MV-4-11 (cell line): ENCODE measurements at regions not wholly inside any gene's neighbourhood (a gene's known extent, or its start where the extent isn't known, plus 50 kb on each side); places are given as distances from the start of the nearest gene placed in this dataset.
"Not testable (repeated sequence)": the region's sequence is repeated elsewhere in the genome, so short reads cannot be mapped to it uniquely, and the experiment has no call there.

Experiments
- DNase-seq: peaks from one replicate; lab custom pipeline; 2025; lab: John Stamatoyannopoulos, UW

GRCh38 chr20:17836303-17836861 lies 132.2 kb downstream of the SNX5 start:
- no peak for DNase-seq

GRCh38 chr20:17835934-17836300 lies 132.7 kb downstream of the SNX5 start:
- no peak for DNase-seq

- no peak for DNase-seq
Measured at GRCh38 chr20:17835240-17835933, 133.2 kb downstream of the SNX5 start.

- DNase-seq, result no peak
Measured at GRCh38 chr20:17834804-17835203, 133.8 kb downstream of the SNX5 start.

- peak; percentile 14 for DNase-seq
Measured at GRCh38 chr20:17833036-17833674, 133.4 kb downstream of the BANF2 start.

GRCh38 chr20:17832236-17832915 lies 132.6 kb downstream of the BANF2 start:
- DNase-seq, result no peak

- DNase-seq, result no peak
Measured at GRCh38 chr20:17828598-17829144, 128.9 kb downstream of the BANF2 start.

GRCh38 chr20:17827759-17828559 lies 128.2 kb downstream of the BANF2 start:
- DNase-seq, result no peak

- no peak for DNase-seq
Measured at GRCh38 chr20:17827079-17827478, 127.3 kb downstream of the BANF2 start.

- DNase-seq, result peak; percentile 39
Measured at GRCh38 chr20:17825960-17826843, 126.4 kb downstream of the BANF2 start.

GRCh38 chr20:17825252-17825959 lies 125.6 kb downstream of the BANF2 start:
- DNase-seq, result peak; percentile 61

- no peak for DNase-seq
Measured at GRCh38 chr20:17824676-17825251, 125.0 kb downstream of the BANF2 start.

- DNase-seq, result no peak
Measured at GRCh38 chr20:17823409-17824144, 123.8 kb downstream of the BANF2 start.

GRCh38 chr20:17822540-17823408 lies 123.0 kb downstream of the BANF2 start:
- no peak for DNase-seq

GRCh38 chr20:17822039-17822438 lies 122.3 kb downstream of the BANF2 start:
- DNase-seq, result peak; percentile 88

GRCh38 chr20:17821606-17822005 lies 121.8 kb downstream of the BANF2 start:
- not testable (repeated sequence) for DNase-seq

GRCh38 chr20:17819395-17820093 lies 119.8 kb downstream of the BANF2 start:
- no peak for DNase-seq
